IMR-90 (cell line): ENCODE measurements at regions not wholly inside any gene's neighbourhood (a gene's known extent, or its start where the extent isn't known, plus 50 kb on each side); places are given as distances from the start of the nearest gene placed in this dataset.

Experiments used
- ATAC-seq: fragments of 200-7000 bp; cut with Tn5 transposase; 2 replicates; pipeline ENCODE4 v1.9.1; 2020; ENCODE audit warnings: low read depth, mild to moderate bottlenecking, moderate library complexity
- BruUV-seq: library from RNA; stranded (reverse); fragments of 400-500 nt; replicated peaks from 2 replicates; lab custom pipeline; 2021; lab: Mats Ljungman, UMichigan
- CTCF ChIA-PET: fragments of 300-600 bp; formaldehyde crosslinking; extraction: SDS; loops from one replicate; lab custom pipeline; 2021; ENCODE audit warnings: antibody characterized with exemption; lab: Yijun Ruan, JAX
- POLR2A ChIA-PET: fragments of 300-600 bp; sonication (Branson Sonifier 250); formaldehyde crosslinking; loops from one replicate; lab custom pipeline; 2022; ENCODE audit warnings: antibody characterized with exemption; ENCODE audit not compliant: unreplicated experiment; lab: Charles Lee
- DNase-seq: peaks from one replicate; pipeline ENCODE4 v3.0.0; 2013
- H2AFZ ChIP-seq: replicated peaks from 2 replicates; pipeline ENCODE3; 2013; ENCODE audit warnings: low read length, mild to moderate bottlenecking; ENCODE audit not compliant: poor library complexity
- H2AK5ac ChIP-seq: 2 replicates; pipeline ENCODE4 v1.6.1; 2013; ENCODE audit warnings: low read depth, low read length, inconsistent platforms
- H2AK9ac ChIP-seq: replicated peaks from 2 replicates; pipeline ENCODE3; 2013; ENCODE audit warnings: mild to moderate bottlenecking, low read depth, low read length, moderate library complexity; ENCODE audit not compliant: poor library complexity
- H2BK120ac ChIP-seq: 2 replicates; pipeline ENCODE4 v1.6.1; 2013; ENCODE audit warnings: low read depth, low read length, inconsistent platforms
- H2BK15ac ChIP-seq: 3 replicates; pipeline ENCODE4 v1.6.1; 2013; ENCODE audit warnings: low read depth, low read length, inconsistent platforms
- H2BK20ac ChIP-seq: 2 replicates; pipeline ENCODE4 v1.6.1; 2013; ENCODE audit warnings: low read depth, mild to moderate bottlenecking, inconsistent platforms, low read length, moderate library complexity
- H2BK5ac ChIP-seq: 2 replicates; pipeline ENCODE4 v1.6.1; 2013; ENCODE audit warnings: mild to moderate bottlenecking, low read depth, low read length, inconsistent platforms; ENCODE audit not compliant: poor library complexity, severe bottlenecking
- H3K14ac ChIP-seq: replicated peaks from 2 replicates; pipeline ENCODE4 v1.6.1; 2013; ENCODE audit warnings: low read depth, low read length, inconsistent platforms
- H3K18ac ChIP-seq: 2 replicates; pipeline ENCODE4 v1.6.1; 2013; ENCODE audit warnings: low read depth, low read length, control low read depth
- H3K23ac ChIP-seq: 2 replicates; pipeline ENCODE4 v1.6.1; 2013; ENCODE audit warnings: low read depth, low read length, inconsistent platforms
- H3K27ac ChIP-seq: 2 replicates; pipeline ENCODE4 v1.5.1; 2013; ENCODE audit warnings: mild to moderate bottlenecking, control low read depth, low read length; ENCODE audit not compliant: insufficient read depth
- H3K27me3 ChIP-seq: 2 replicates; pipeline ENCODE4 v1.6.1; 2013; ENCODE audit warnings: low read length; ENCODE audit not compliant: control insufficient read depth, insufficient read depth
- H3K36me3 ChIP-seq: 2 replicates; pipeline ENCODE4 v1.6.1; 2013; ENCODE audit warnings: low read length, mixed read lengths; ENCODE audit not compliant: control insufficient read depth, insufficient read depth
- H3K4ac ChIP-seq: 2 replicates; pipeline ENCODE4 v1.6.1; 2013; ENCODE audit warnings: low read depth, low read length, inconsistent platforms
- H3K4me1 ChIP-seq: 2 replicates; pipeline ENCODE4 v1.6.1; 2013; ENCODE audit warnings: low read length, mixed read lengths; ENCODE audit not compliant: control insufficient read depth, insufficient read depth
- H3K4me2 ChIP-seq: 2 replicates; pipeline ENCODE4 v1.6.1; 2013; ENCODE audit warnings: low read depth, mild to moderate bottlenecking, control low read depth, low read length, moderate library complexity
- H3K4me3 ChIP-seq: 2 replicates; pipeline ENCODE4 v1.5.1; 2013; ENCODE audit warnings: low read depth, mild to moderate bottlenecking, control low read depth, low read length, moderate library complexity; ENCODE audit not compliant: insufficient read depth
- H3K56ac ChIP-seq: 2 replicates; pipeline ENCODE4 v1.6.1; 2013; ENCODE audit warnings: low read length, inconsistent platforms; ENCODE audit not compliant: insufficient read depth; ENCODE audit errors: extremely low read depth
- H3K79me1 ChIP-seq, 2 experiments: 2 replicates each; pipeline ENCODE4 v1.6.1; 2013; ENCODE audit warnings: low read length in 2 of 2, inconsistent platforms in 1 of 2, low read depth in 1 of 2
- H3K9ac ChIP-seq: 2 replicates; pipeline ENCODE4 v1.6.1; 2013; ENCODE audit warnings: low read depth, low read length, control low read depth
- H3K9me1 ChIP-seq: 2 replicates; pipeline ENCODE4 v1.6.1; 2013; ENCODE audit warnings: low read length, inconsistent platforms; ENCODE audit not compliant: insufficient read depth
- H3K9me3 ChIP-seq: 2 replicates; pipeline ENCODE4 v1.6.1; 2013; ENCODE audit warnings: low read length; ENCODE audit not compliant: control insufficient read depth, insufficient read depth
- H4K20me1 ChIP-seq: 2 replicates; pipeline ENCODE4 v1.6.1; 2013; ENCODE audit warnings: low read length, inconsistent platforms; ENCODE audit not compliant: insufficient read depth
- H4K5ac ChIP-seq: 2 replicates; pipeline ENCODE4 v1.6.1; 2013; ENCODE audit warnings: mild to moderate bottlenecking, low read depth, low read length, control low read depth
- H4K8ac ChIP-seq, 2 experiments: 2 replicates each; pipeline ENCODE4 v1.6.1; 2013; ENCODE audit warnings: low read depth in 2 of 2, low read length in 2 of 2, control low read depth in 1 of 2, inconsistent platforms in 1 of 2
- H4K91ac ChIP-seq: 2 replicates; pipeline ENCODE4 v1.6.1; 2013; ENCODE audit warnings: low read depth, low read length, inconsistent platforms; ENCODE audit not compliant: insufficient read depth
- CEBPB ChIP-seq: IDR thresholded peaks from 2 replicates; pipeline ENCODE4 v1.6.1; 2012; ENCODE audit warnings: low read depth, low read length, improper control_type of control experiment
- POLR2A ChIP-seq: IDR thresholded peaks from 2 replicates; pipeline ENCODE4 v1.6.1; 2012; ENCODE audit warnings: mild to moderate bottlenecking, low read depth, low read length
- RCOR1 ChIP-seq: IDR thresholded peaks from 2 replicates; pipeline ENCODE4 v1.6.1; 2012; ENCODE audit warnings: mild to moderate bottlenecking, low read length, improper control_type of control experiment; ENCODE audit not compliant: insufficient replicate concordance
- SMC3 ChIP-seq: fragments of 150-350 bp; IDR thresholded peaks from 2 replicates; pipeline ENCODE4 v1.6.1; 2016; ENCODE audit warnings: low read depth, mild to moderate bottlenecking, antibody characterized with exemption, low read length, moderate library complexity
- WGBS, 2 experiments: methylation state at CpG; one replicate each; pipeline versions ENCODE4 v1.1.5 to v1.1.7; 2013; ENCODE audit warnings: missing lambda C conversion rate in 2 of 2; ENCODE audit not compliant: insufficient read length in 1 of 2; ENCODE audit errors: extremely low coverage in 2 of 2; 5-methylcytosine and 5-hydroxymethylcytosine counted together
- dilution Hi-C: fragments of 300-500 bp; cut with HindIII; formaldehyde crosslinking; loops from one replicate; pipeline ENCODE4 v1.14.3; 2018; ENCODE audit warnings: low sequenced_read_pairs; ENCODE audit not compliant: unreplicated experiment
- in situ Hi-C: fragments of 300-500 bp; cut with MboI; formaldehyde crosslinking; loops from 3 replicates; pipeline ENCODE4 v1.14.3; 2019; ENCODE audit warnings: low sequenced_read_pairs, inconsistent platforms, mixed read lengths
- intact Hi-C: fragments of 100-400 bp; cut with micrococcal nuclease; formaldehyde crosslinking; loops from 2 replicates; pipeline ENCODE4 v1.10.0; 2022
- TF ChIP-seq, protein P1 (sequence below): fragments of 150-350 bp; IDR thresholded peaks from 2 replicates; pipeline ENCODE4 v1.6.1; 2017; ENCODE audit warnings: mild to moderate bottlenecking, antibody characterized with exemption, low read length, low read depth
- TF ChIP-seq, protein P2 (sequence below): fragments of 150-350 bp; IDR thresholded peaks from 2 replicates; pipeline ENCODE4 v1.6.1; 2016; ENCODE audit warnings: low read depth, mild to moderate bottlenecking, low read length, moderate library complexity, borderline replicate concordance

DNA sequence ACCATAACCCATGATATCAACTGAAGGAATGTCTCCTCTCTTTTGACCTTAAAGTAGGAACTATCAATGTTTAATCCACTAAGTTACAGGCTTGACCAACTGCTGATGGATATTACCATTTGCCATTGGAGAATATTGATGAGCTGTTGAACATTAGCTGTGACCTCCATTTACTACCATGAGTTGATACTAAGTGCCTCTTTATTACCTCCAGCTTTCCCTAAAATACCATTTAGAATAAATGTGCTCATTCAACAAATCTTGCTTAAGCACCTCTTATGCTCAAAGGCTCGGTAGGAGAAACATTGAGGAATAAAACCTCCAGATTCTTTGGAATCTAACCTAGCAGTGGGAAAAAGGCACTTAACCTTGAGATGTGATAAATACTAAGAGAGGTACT lies 81.2 kb downstream of the FAM124B start:
- no peak for ATAC-seq
- no peak overlapping the region for H4K5ac ChIP-seq
- H4K20me1 ChIP-seq: no peaks in the 10 kb centered on the region
- H2AFZ ChIP-seq: no peak overlapping the region
- H4K8ac ChIP-seq: no peak overlapping the region
- peaks cover 32% of the 10 kb centered on the region for H3K27me3 ChIP-seq
- H3K27ac ChIP-seq: no peak overlapping the region
- H3K18ac ChIP-seq: no peak overlapping the region
- no peak overlapping the region for H2BK15ac ChIP-seq
- H3K4me1 ChIP-seq: no peaks in the 10 kb centered on the region
- H3K4me2 ChIP-seq: no peak overlapping the region
- in situ Hi-C loops (no loop called here), dilution Hi-C loops (no loop called here), intact Hi-C loops (no loop called here)
- no peak overlapping the region for H3K56ac ChIP-seq
- H2BK120ac ChIP-seq: no peak overlapping the region
- no peak overlapping the region for H3K4me3 ChIP-seq
- H3K14ac ChIP-seq: no peak overlapping the region
- CTCF ChIA-PET: no interaction called here
- no peak overlapping the region for H2AK5ac ChIP-seq
- no peak overlapping the region for H2BK5ac ChIP-seq
- no peak overlapping the region for H4K91ac ChIP-seq
- H3K4ac ChIP-seq: no peak overlapping the region
- H2AK9ac ChIP-seq: no peak overlapping the region
- POLR2A ChIA-PET: no interaction called here
- H3K23ac ChIP-seq: no peak overlapping the region
- H3K36me3 ChIP-seq: no peaks in the 10 kb centered on the region
- no peaks in the 10 kb centered on the region for H3K79me1 ChIP-seq
- WGBS, 2 experiments: no CpG with 5 or more reads among the region's 1 CpG
- TF ChIP-seq, protein P1, sequence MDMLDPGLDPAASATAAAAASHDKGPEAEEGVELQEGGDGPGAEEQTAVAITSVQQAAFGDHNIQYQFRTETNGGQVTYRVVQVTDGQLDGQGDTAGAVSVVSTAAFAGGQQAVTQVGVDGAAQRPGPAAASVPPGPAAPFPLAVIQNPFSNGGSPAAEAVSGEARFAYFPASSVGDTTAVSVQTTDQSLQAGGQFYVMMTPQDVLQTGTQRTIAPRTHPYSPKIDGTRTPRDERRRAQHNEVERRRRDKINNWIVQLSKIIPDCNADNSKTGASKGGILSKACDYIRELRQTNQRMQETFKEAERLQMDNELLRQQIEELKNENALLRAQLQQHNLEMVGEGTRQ: no peak
- TF ChIP-seq, protein P2, sequence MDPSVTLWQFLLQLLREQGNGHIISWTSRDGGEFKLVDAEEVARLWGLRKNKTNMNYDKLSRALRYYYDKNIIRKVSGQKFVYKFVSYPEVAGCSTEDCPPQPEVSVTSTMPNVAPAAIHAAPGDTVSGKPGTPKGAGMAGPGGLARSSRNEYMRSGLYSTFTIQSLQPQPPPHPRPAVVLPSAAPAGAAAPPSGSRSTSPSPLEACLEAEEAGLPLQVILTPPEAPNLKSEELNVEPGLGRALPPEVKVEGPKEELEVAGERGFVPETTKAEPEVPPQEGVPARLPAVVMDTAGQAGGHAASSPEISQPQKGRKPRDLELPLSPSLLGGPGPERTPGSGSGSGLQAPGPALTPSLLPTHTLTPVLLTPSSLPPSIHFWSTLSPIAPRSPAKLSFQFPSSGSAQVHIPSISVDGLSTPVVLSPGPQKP: no peak
- no peak for TF ChIP-seq SMC3
- no peak for TF ChIP-seq POLR2A
- TF ChIP-seq CEBPB: no peak
- TF ChIP-seq RCOR1: no peak
- no peaks in the 10 kb centered on the region for H3K9me3 ChIP-seq
- no peak overlapping the region for H2BK20ac ChIP-seq
- no peak overlapping the region for H3K9ac ChIP-seq
- H3K9me1 ChIP-seq: no peaks in the 10 kb centered on the region
- no TSS peak for BruUV-seq
- DNase-seq: no peak
